Caco-2 (cell line): ENCODE measurements at regions not wholly inside any gene's neighbourhood (a gene's known extent, or its start where the extent isn't known, plus 50 kb on each side); places are given as distances from the start of the nearest gene placed in this dataset.

Source experiments
- BruUV-seq: library from RNA; stranded (reverse); fragments of 400-500 nt; replicated peaks from 2 replicates; lab custom pipeline; 2021; lab: Mats Ljungman, UMichigan
- CTCF ChIA-PET: fragments of 300-600 bp; sonication (Branson Sonifier 250); formaldehyde crosslinking; loops from one replicate; lab custom pipeline; 2022; ENCODE audit warnings: antibody characterized with exemption; lab: Charles Lee
- POLR2A ChIA-PET: fragments of 300-600 bp; sonication (Branson Sonifier 250); formaldehyde crosslinking; loops from one replicate; lab custom pipeline; 2022; ENCODE audit warnings: antibody characterized with exemption; lab: Charles Lee
- DNase-seq, 2 experiments: peaks; one replicate each; pipeline versions ENCODE4 v3.0.0 to v3.0.0-alpha.2; 2020 to 2022
- H3K27me3 ChIP-seq: replicated peaks from 2 replicates; pipeline ENCODE4 v1.6.0; 2011; ENCODE audit warnings: low read length; ENCODE audit not compliant: control insufficient read depth, insufficient read depth
- H3K36me3 ChIP-seq: 2 replicates; pipeline ENCODE4 v1.5.1; 2011; ENCODE audit warnings: low read length; ENCODE audit not compliant: control insufficient read depth, insufficient read depth
- H3K4me1 ChIP-seq: fragments of 250-450 bp; sonication (Bioruptor Pico); 2 replicates; pipeline ENCODE4 v1.5.1; 2020; ENCODE audit warnings: mild to moderate bottlenecking
- H3K4me3 ChIP-seq: 2 replicates; pipeline ENCODE4 v1.5.1; 2011; ENCODE audit warnings: low read depth, mild to moderate bottlenecking, control low read depth, low read length
- H3K9me3 ChIP-seq: fragments of 250-450 bp; sonication (Bioruptor Pico); 2 replicates; pipeline ENCODE4 v1.5.1; 2020; ENCODE audit warnings: mild to moderate bottlenecking, moderate library complexity
- H3K27ac Mint-ChIP-seq: one replicate; pipeline ENCODE4 v1.8.0; 2022; ENCODE audit warnings: mixed read lengths; ENCODE audit not compliant: unreplicated experiment
- H3K27me3 Mint-ChIP-seq: one replicate; pipeline ENCODE4 v1.8.0; 2022; ENCODE audit warnings: mixed read lengths; ENCODE audit not compliant: insufficient read depth, unreplicated experiment
- H3K36me3 Mint-ChIP-seq: one replicate; pipeline ENCODE4 v1.8.0; 2022; ENCODE audit warnings: mild to moderate bottlenecking, mixed read lengths; ENCODE audit not compliant: insufficient read depth, unreplicated experiment
- H3K4me1 Mint-ChIP-seq: one replicate; pipeline ENCODE4 v1.8.0; 2022; ENCODE audit warnings: low read depth, mixed read lengths; ENCODE audit not compliant: unreplicated experiment
- H3K4me3 Mint-ChIP-seq: one replicate; pipeline ENCODE4 v1.8.0; 2022; ENCODE audit warnings: mild to moderate bottlenecking, moderate library complexity, mixed read lengths; ENCODE audit not compliant: unreplicated experiment
- H3K9me3 Mint-ChIP-seq: one replicate; pipeline ENCODE4 v1.8.0; 2022; ENCODE audit warnings: mixed read lengths; ENCODE audit not compliant: unreplicated experiment
- intact Hi-C: fragments of 100-400 bp; cut with micrococcal nuclease; formaldehyde crosslinking; loops from one replicate; pipeline ENCODE4 v1.10.0; 2022; ENCODE audit not compliant: unreplicated experiment
- TF ChIP-seq, protein P1 (sequence below), 2 experiments: fragments of 200-600 bp in 1 of 2; IDR thresholded peaks; 1 replicate in 1 of 2; 2 replicates in 1 of 2; pipeline versions ENCODE4 v1.5.1 to v1.8.0; 2011 to 2022; ENCODE audit warnings: antibody characterized with exemption in 1 of 2, control low read depth in 1 of 2, inconsistent platforms in 1 of 2, low read depth in 1 of 2, low read length in 1 of 2, mild to moderate bottlenecking in 1 of 2, moderate library complexity in 1 of 2; ENCODE audit not compliant: insufficient read depth in 1 of 2, severe bottlenecking in 1 of 2, unreplicated experiment in 1 of 2

GRCh38 chr2:184125867-184126266 is 472.5 kb upstream of the ZNF804A start:
- Histone ChIP-seq H3K4me1 (0 out of 2 replicates have a peak, but pooled peaks cover 6% of the 10 kb centered on the region), H3K4me3 (no peak overlapping the region), H3K9me3 (no peaks in the 10 kb centered on the region), H3K27me3 (no peaks in the 10 kb centered on the region), H3K36me3 (no peaks in the 10 kb centered on the region)
- no peak overlapping the region for H3K4me3 Mint-ChIP-seq
- H3K9me3 Mint-ChIP-seq = peaks cover 9% of the 10 kb centered on the region
- no peaks in the 10 kb centered on the region for H3K27me3 Mint-ChIP-seq
- CTCF ChIA-PET = no interaction called here
- TF ChIP-seq, protein P1, sequence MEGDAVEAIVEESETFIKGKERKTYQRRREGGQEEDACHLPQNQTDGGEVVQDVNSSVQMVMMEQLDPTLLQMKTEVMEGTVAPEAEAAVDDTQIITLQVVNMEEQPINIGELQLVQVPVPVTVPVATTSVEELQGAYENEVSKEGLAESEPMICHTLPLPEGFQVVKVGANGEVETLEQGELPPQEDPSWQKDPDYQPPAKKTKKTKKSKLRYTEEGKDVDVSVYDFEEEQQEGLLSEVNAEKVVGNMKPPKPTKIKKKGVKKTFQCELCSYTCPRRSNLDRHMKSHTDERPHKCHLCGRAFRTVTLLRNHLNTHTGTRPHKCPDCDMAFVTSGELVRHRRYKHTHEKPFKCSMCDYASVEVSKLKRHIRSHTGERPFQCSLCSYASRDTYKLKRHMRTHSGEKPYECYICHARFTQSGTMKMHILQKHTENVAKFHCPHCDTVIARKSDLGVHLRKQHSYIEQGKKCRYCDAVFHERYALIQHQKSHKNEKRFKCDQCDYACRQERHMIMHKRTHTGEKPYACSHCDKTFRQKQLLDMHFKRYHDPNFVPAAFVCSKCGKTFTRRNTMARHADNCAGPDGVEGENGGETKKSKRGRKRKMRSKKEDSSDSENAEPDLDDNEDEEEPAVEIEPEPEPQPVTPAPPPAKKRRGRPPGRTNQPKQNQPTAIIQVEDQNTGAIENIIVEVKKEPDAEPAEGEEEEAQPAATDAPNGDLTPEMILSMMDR (IDR thresholded peaks at IDR 0.05; ENCODE audit: insufficient read depth in 1 of 2, low read depth in 1 of 2, low read length in 1 of 2, severe bottlenecking in 1 of 2, unreplicated experiment in 1 of 2) = no peak
- H3K27ac Mint-ChIP-seq = no peak overlapping the region
- H3K36me3 Mint-ChIP-seq = no peaks in the 10 kb centered on the region
- intact Hi-C loops = loop anchor here (10.0 kb wide), 1 partner anchor 831 kb away; no protein-coding TSS in a partner anchor
- H3K4me1 Mint-ChIP-seq = peaks cover 8% of the 10 kb centered on the region
- POLR2A ChIA-PET = no interaction called here
- BruUV-seq = no TSS peak
- DNase-seq = no peak

- DNase-seq = no peak
- BruUV-seq = no TSS peak
- Mint-ChIP-seq H3K27ac (no peak overlapping the region), H3K36me3 (no peaks in the 10 kb centered on the region), H3K9me3 (peaks cover 9% of the 10 kb centered on the region), H3K27me3 (no peaks in the 10 kb centered on the region), H3K4me1 (peaks cover 8% of the 10 kb centered on the region), H3K4me3 (no peak overlapping the region)
- H3K36me3 ChIP-seq = no peaks in the 10 kb centered on the region
- intact Hi-C loops = loop anchor here (10.0 kb wide), 1 partner anchor 834 kb away; no protein-coding TSS in a partner anchor
- no peaks in the 10 kb centered on the region for H3K9me3 ChIP-seq
- ChIA-PET POLR2A (no interaction called here), CTCF (no interaction called here)
- no peak overlapping the region for H3K4me3 ChIP-seq
- TF ChIP-seq, protein P1 (IDR thresholded peaks at IDR 0.05; ENCODE audit: insufficient read depth in 1 of 2, low read depth in 1 of 2, low read length in 1 of 2, severe bottlenecking in 1 of 2, unreplicated experiment in 1 of 2) = no peak
- H3K27me3 ChIP-seq = no peaks in the 10 kb centered on the region
- H3K4me1 ChIP-seq = 0 out of 2 replicates have a peak, but pooled peaks cover 6% of the 10 kb centered on the region
Observed at GRCh38 chr2:184129073-184129472, 469.3 kb upstream of the ZNF804A start.

- no peak overlapping the region for H3K4me3 Mint-ChIP-seq
- no peak for DNase-seq
- POLR2A ChIA-PET = no interaction called here
- no peaks in the 10 kb centered on the region for H3K36me3 Mint-ChIP-seq
- Histone ChIP-seq H3K4me3 (no peak overlapping the region), H3K4me1 (no peaks in the 10 kb centered on the region), H3K36me3 (no peaks in the 10 kb centered on the region), H3K9me3 (peaks cover 4% of the 10 kb centered on the region), H3K27me3 (no peaks in the 10 kb centered on the region)
- TF ChIP-seq, protein P1 (IDR thresholded peaks at IDR 0.05; ENCODE audit: insufficient read depth in 1 of 2, low read depth in 1 of 2, low read length in 1 of 2, severe bottlenecking in 1 of 2, unreplicated experiment in 1 of 2) = no peak
- no peaks in the 10 kb centered on the region for H3K9me3 Mint-ChIP-seq
- no peaks in the 10 kb centered on the region for H3K27me3 Mint-ChIP-seq
- CTCF ChIA-PET = no interaction called here
- no TSS peak for BruUV-seq
- H3K4me1 Mint-ChIP-seq = no peaks in the 10 kb centered on the region
- H3K27ac Mint-ChIP-seq = no peak overlapping the region
- intact Hi-C loops = no loop called here
Observed at GRCh38 chr2:184137955-184138354, 460.4 kb upstream of the ZNF804A start.
